ENCODE measurements at regions not wholly inside any gene's neighbourhood (a gene's known extent, or its start where the extent isn't known, plus 50 kb on each side); places are given as distances from the start of the nearest gene placed in this dataset.

DNA sequence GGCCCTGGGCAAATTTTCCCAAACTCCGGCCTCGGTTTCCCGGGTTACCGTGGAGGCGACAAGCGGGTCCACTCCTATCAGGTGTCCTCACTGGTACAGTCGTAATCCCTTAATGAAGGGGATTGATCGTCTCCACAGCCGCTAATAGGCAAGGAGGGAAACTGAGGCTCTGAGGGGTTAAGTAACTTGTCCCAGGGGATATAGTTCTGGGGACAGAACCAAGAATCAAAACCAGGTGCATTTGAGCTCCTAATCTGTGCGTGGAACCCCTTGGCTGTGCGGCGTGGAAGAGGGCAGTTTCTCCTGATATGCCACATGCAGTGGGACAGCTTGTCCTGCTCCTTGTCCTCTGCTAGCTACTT, 157.2 kb downstream of the CYRIA start:
- no peak for DNase-seq (ENCODE audit: low read depth in 4 of 4, low spot score in 3 of 4)

- peak in 3 of 4 donors; percentile 33 to 46 (median 42) for DNase-seq (ENCODE audit: low read depth in 4 of 4, low spot score in 3 of 4)
Measured at GRCh38 chr2:16507655-16508489, 157.8 kb downstream of the CYRIA start.

DNA sequence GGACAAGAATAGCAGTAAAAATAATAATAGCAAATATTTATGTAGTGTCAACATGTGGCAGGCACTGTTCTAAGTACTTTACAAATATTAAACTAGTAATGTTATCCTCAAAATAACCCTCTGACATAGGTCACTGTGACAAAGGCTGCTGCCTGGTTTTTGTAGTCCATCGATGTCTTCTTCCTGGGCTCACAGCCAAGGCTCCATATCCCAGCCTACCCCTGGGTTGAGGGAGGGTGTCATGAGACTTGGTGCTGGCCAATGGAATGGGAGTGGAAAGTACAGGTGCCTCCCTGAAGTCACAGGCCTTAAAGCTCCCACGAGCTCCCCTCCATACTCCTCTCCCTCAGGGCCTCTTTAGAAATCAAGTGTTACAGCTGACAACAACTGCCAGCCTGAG, 159.3 kb downstream of the CYRIA start:
- no peak for DNase-seq (ENCODE audit: low read depth in 4 of 4, low spot score in 3 of 4)

GRCh38 chr2:16496426-16497388, 168.9 kb downstream of the CYRIA start:
- no peak for DNase-seq (ENCODE audit: low read depth in 4 of 4, low spot score in 3 of 4)

DNA sequence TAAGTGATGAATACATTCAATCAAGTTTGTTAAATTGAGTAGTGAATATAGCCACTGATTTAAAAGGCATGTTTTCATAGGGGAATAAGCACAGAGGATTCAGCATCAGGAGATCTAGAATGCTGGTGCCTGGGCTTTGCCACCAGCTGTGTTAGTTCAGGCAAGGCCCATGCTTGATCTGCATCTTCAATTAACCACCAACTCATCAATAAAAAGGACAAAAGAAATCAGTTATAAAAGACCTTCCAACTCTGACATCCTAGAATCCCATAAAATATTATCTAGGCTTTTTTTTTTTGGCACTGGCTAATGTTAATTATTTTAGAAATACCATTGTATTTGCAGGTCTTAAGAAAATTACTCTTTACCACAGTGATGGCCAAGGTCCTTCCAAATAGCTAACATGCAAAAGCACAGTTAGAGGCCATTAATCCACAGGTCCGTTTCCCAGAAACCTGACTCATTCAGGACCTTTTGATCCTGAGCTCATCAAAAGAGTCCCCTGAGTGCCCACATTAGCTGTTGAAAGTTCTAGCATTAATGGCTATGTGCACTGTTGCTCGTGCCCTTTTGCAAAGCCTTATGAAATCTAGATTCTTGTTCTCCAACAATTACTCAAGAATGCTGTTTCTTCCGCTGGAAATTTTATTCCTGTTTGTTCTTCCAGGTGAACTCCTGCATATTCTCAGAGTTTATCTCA, 170.0 kb downstream of the CYRIA start:
- no peak for DNase-seq (ENCODE audit: low read depth in 4 of 4, low spot score in 3 of 4)

GRCh38 chr2:16494836-16495508, 170.7 kb downstream of the CYRIA start:
- DNase-seq (ENCODE audit: low read depth in 4 of 4, low spot score in 3 of 4), result no peak

DNA sequence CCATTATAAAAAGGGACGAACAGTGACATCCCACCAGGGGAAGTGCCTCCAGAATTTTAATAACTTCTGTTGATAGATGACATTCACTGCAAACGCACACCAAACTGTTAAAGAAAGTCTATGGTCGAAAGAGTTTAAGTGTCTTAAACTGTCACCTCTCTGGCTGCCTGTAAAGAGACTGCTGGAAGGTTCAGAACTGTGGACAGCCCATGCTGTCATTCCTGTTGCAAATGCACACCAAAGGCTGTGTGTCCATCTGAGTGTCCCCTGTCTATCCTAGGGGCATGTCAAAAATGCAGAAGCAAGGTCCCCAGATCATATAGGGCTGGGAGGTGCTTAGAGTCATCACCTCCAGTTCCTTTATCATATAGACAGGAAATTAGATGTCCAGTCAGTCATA, 171.8 kb downstream of the CYRIA start:
- DNase-seq (ENCODE audit: low read depth in 4 of 4, low spot score in 3 of 4), result no peak

GRCh38 chr2:16487686-16488085, 177.9 kb downstream of the CYRIA start:
- peak in 1 of 4 donors; percentile 38 for DNase-seq (ENCODE audit: low read depth in 4 of 4, low spot score in 3 of 4)

DNA sequence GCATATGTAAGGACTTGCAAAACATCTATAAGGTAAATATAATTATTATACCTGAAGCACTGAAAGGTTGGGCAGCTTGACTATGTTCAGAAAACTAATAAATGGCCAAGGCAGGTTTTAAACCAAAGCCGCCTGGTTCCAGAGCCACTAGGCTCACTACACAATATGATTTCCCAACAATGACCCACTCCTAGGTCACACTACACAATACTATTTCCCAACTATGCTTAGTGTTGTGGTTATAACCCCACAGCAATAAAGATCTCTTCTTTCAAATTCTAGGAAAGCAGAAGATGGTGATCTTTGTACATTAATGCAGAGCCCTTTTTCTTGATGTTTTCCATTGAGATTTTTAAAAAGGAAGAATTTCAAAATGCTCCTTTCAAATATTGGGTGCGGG, 180.4 kb downstream of the CYRIA start:
- no peak for DNase-seq (ENCODE audit: low read depth in 4 of 4, low spot score in 3 of 4)

GRCh38 chr2:16482460-16482859, 183.2 kb downstream of the CYRIA start:
- no peak for DNase-seq (ENCODE audit: low read depth in 4 of 4, low spot score in 3 of 4)

DNA sequence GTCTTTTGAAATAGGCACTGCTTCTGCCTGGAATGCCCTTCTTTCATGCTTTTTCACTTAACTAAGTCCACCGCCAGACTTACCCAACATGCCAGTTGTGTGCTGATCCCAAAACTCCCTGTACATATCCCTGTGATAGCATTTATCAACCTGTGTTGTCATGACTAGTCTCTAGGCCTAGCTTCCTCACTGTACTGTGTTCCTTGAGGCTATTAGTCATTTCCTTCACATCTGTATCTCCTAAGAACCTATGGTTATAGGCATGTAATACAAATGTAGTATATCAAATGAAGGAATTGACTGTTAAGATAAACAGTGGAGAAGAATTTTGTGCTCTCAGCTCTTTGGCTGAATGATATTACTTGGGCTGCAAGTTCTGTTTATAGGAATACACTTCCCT, 184.3 kb downstream of the CYRIA start:
- DNase-seq (ENCODE audit: low read depth in 4 of 4, low spot score in 3 of 4), result no peak

DNA sequence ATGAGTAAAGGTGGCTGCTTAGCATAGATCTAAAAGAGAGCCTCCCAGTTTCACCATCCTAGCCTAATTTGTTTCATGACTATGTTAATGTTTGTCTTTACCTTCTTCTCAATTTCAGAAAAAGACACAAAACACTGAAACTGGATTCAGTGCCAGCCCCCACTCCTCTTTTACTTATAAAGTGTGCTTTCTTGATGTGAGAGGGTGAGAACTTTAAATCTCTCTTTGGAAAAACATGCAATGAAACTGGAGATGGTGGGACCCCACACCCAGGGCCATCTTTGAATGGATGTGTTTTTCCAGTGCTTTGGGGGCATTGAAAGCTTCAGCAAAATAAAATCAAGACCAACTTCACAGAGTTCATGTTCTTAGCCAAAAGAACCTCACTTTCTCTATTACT, 185.9 kb downstream of the CYRIA start:
- DNase-seq (ENCODE audit: low read depth in 4 of 4, low spot score in 3 of 4), result no peak

DNA sequence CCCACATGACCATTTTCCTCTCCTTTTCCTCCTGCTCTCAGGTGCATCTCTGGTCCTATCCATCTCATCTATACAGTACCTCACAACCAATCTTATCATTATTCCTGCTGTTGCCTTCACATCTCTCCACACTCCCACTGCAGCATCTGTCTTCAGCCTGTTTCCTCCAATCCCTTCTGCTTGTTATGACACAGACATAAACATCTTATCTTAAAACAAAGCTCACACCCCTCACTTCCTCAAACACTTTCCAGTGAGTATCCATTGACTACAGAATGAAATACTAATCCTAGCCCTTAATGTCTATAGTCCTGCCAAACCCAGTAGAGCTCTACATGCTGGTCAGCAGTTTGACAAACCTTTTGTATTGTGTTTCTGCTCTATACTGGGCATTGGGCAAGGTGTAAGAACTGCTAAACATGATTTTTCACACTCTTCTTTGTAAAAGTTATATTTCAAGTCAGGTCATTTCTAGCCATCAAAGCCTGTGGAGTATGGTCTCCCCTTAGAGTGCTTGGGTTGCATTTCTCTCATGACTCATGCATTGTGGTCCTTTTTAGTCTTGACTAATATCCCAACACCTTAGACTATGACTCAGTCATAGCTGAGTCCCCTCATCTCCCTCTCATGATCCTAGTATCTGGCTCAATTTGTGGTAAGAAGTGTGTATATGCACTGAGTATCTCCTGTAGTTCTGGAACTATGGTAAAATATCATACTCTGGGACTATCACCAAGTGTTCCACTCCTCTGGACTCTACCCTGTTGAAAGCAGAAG, 187.0 kb downstream of the CYRIA start:
- no peak for DNase-seq (ENCODE audit: low read depth in 4 of 4, low spot score in 3 of 4)

DNA sequence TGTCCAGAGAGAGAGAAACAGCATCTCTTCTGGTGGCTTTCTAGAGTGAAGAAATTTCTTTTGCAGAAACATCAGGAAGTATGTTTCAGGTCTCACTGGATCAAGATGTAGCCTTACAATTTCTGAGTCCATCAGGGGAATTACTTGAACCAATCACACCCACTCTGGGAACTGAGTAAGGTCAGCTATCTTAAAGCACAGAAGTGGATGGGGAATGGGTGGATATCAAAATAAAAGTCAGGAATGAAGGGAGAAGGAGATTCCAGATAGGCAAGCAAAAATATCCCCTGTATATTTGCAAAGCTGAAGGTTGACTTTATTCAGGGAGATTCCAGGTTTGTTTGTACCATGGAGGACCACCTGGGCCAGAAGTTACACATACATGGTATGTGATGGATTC, 188.0 kb downstream of the CYRIA start:
- DNase-seq (ENCODE audit: low read depth in 4 of 4, low spot score in 3 of 4), result no peak

- no peak for DNase-seq (ENCODE audit: low read depth in 4 of 4, low spot score in 3 of 4)
Measured at GRCh38 chr2:16476866-16477265, 188.8 kb downstream of the CYRIA start.

- DNase-seq (ENCODE audit: low read depth in 4 of 4, low spot score in 3 of 4), result no peak
Measured at GRCh38 chr2:16475986-16476567, 189.6 kb downstream of the CYRIA start.

DNA sequence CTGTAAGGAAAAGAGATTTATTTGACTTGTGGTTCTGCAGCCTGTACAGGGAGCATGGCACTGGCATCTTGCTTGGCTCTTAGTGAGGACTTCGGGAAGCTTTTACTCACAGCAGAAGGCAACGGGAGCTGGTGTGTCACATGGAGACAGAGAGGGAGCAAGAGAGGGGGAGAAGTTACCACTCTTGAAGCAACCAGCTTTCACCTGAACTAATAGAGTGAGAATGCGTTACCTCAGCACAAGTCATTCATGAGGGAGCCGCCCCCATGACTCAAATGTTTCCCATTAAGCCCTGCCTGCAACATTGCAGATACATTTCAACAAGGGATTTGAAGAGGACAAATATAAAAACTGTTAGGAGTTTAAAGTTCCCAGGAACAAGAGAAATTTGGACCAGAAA, 190.0 kb downstream of the CYRIA start:
- no peak for DNase-seq (ENCODE audit: low read depth in 4 of 4, low spot score in 3 of 4)

GRCh38 chr2:16473575-16473974, 192.1 kb downstream of the CYRIA start:
- no peak for DNase-seq (ENCODE audit: low read depth in 4 of 4, low spot score in 3 of 4)

DNA sequence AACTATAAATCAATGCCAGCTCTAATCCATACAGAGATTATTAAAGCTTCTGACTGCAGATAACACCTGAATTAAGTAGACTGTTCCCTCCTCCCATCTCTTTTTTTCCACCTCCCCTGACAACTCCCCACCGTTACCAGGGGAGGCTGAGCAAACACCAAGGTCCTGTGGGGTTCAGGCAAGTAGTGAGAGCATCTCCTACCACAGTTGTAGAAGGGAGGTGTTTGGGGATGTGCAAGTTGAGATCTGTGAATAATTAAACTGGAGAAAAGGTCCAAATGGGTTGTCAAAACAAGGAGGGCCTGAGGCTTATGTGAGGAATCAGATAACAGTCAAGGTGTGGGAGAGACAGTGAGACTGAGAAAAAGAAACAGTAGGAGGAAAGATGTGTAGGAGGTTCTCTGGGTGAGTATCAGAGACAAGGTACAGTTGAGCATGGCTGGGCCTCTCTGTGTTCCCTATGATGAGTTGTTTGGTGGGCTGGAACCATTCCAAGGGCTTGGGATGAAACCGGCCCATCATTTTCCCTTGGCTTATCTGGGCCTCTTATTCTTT, 194.6 kb downstream of the CYRIA start:
- DNase-seq (ENCODE audit: low read depth in 4 of 4, low spot score in 3 of 4), result peak in 3 of 4 donors; percentile 18 to 67 (median 49)
